Thymus (tissue), 11 donors: ENCODE measurements at regions not wholly inside any gene's neighbourhood (a gene's known extent, or its start where the extent isn't known, plus 50 kb on each side); places are given as distances from the start of the nearest gene placed in this dataset.
A peak's percentile ranks its signal among the peaks of the same experiment; 100 is the strongest.
"Not testable (repeated sequence)": the region's sequence is repeated elsewhere in the genome, so short reads cannot be mapped to it uniquely, and the experiment has no call there.

Experiments used
- DNase-seq, 9 donors: peaks; one replicate each; pipeline ENCODE4 v3.0.0-alpha.2; 2013; ENCODE audit warnings: low spot score in 9 of 9, low read depth in 6 of 9, missing footprints in 1 of 9
- H3K27ac ChIP-seq, 2 donors: one replicate each; pipeline ENCODE4 v1.5.1; 2013; ENCODE audit warnings: control low read depth in 1 of 2, low read depth in 1 of 2, low read length in 1 of 2, mild to moderate bottlenecking in 1 of 2, moderate library complexity in 1 of 2
- H3K27me3 ChIP-seq, 2 donors: one replicate each; pipeline ENCODE4 v1.5.1; 2013; ENCODE audit warnings: low read length in 1 of 2; ENCODE audit not compliant: control insufficient read depth in 2 of 2, insufficient read depth in 1 of 2
- H3K36me3 ChIP-seq, 2 donors: one replicate each; pipeline ENCODE4 v1.5.1; 2013; ENCODE audit warnings: low read length in 1 of 2, mild to moderate bottlenecking in 1 of 2, moderate library complexity in 1 of 2; ENCODE audit not compliant: control insufficient read depth in 2 of 2, insufficient read depth in 2 of 2
- H3K4me1 ChIP-seq, 2 donors: one replicate each; pipeline ENCODE4 v1.5.1; 2013; ENCODE audit warnings: low read length in 2 of 2; ENCODE audit not compliant: control insufficient read depth in 2 of 2, insufficient read depth in 2 of 2
- H3K4me3 ChIP-seq, 2 donors: one replicate each; pipeline ENCODE4 v1.5.1; 2013; ENCODE audit warnings: low read length in 2 of 2, control low read depth in 1 of 2, mild to moderate bottlenecking in 1 of 2
- H3K9me3 ChIP-seq, 2 donors: one replicate each; pipeline ENCODE4 v1.5.1; 2013; ENCODE audit warnings: low read length in 1 of 2, mild to moderate bottlenecking in 1 of 2; ENCODE audit not compliant: control insufficient read depth in 2 of 2, insufficient read depth in 1 of 2
- WGBS: extraction: QIAGEN DNeasy Blood & Tissue Kit; methylation state at CpG from one replicate; pipeline ENCODE4 v1.1.7; 2013; 5-methylcytosine and 5-hydroxymethylcytosine counted together
- donor health status: healthy.

DNA sequence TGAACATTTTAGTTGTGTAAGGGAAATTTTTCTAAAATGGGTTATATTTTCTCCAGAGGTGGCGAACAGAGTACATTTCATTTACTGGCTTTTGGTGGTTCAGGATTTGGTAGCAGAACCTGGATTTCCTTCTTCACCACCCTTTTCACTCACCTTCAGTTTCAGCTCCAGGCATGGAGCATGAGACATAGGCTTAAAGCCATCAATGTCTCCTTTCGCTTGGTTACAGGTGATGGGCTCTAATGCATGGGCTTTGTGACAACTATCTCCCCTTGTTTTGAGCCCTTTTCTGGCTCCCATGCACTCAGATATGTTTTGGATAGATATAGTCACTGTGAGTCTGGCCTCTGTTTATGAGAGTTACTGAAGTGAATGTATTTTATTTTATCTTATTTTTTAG, 96.6 kb upstream of the ANKRD28 start:
- Histone ChIP-seq H3K4me3 (no peak overlapping the region), H3K4me1 (peaks cover 0 to 11% of the 10 kb centered on the region in 2 donors), H3K27me3 (no peaks in the 10 kb centered on the region), H3K27ac (peak overlapping the region; percentile 72 to 75), H3K9me3 (no peaks in the 10 kb centered on the region), H3K36me3 (no peaks in the 10 kb centered on the region)
- WGBS, result 97% methylated on average over 2 of the region's 2 CpGs
- no peak for DNase-seq

DNA sequence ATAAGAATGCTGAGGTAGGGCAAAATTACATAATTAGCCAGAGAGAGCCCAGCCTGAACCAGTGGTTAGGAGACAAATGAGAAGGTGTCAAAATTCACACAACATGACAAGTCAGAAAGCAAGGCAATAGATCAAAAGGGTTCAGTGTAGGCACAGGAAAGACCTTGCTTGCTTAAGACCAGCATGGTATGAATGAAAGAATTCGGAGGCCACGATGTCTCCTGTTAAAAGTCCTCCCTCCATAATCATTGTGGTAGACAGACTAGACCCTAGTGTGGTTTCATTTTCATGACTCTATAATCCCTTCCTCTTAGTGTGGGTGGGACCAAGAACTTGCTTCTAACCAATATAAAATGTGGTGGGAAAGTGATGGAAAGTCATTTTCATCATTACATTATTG, 98.7 kb upstream of the ANKRD28 start:
- Histone ChIP-seq H3K36me3 (no peaks in the 10 kb centered on the region), H3K4me1 (peaks cover 0 to 11% of the 10 kb centered on the region in 2 donors), H3K27ac (peak overlapping the region in 1 of 2 donors; percentile 2), H3K4me3 (no peak overlapping the region), H3K9me3 (no peaks in the 10 kb centered on the region), H3K27me3 (no peaks in the 10 kb centered on the region)
- 94% methylated on average over 2 of the region's 2 CpGs for WGBS
- no peak for DNase-seq

DNA sequence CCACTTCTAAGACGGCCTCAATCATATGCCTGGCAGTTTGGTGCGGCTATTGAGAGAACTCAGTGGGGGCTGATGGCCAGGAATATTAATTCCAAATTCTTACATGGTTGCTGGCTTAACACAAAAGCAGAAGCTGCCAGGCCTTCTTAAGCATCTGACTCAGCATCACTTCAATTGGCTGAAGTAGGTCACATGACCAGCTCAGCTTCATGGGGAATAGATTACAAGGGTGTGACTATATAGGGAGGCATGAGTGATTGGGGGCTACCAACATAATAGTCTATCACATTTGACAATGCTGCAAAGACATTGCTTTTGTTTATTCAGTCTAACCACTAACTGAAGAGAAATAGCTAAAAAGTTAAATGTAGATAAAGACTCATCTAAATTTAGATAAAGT, 101.6 kb upstream of the ANKRD28 start:
- H3K4me1 ChIP-seq, result peaks cover 0 to 3% of the 10 kb centered on the region in 2 donors
- no peak for DNase-seq
- no peaks in the 10 kb centered on the region for H3K36me3 ChIP-seq
- no peak overlapping the region for H3K4me3 ChIP-seq
- H3K9me3 ChIP-seq, result no peaks in the 10 kb centered on the region
- no peak overlapping the region for H3K27ac ChIP-seq
- H3K27me3 ChIP-seq, result no peaks in the 10 kb centered on the region
- 96% methylated on average over 2 of the region's 2 CpGs for WGBS

DNA sequence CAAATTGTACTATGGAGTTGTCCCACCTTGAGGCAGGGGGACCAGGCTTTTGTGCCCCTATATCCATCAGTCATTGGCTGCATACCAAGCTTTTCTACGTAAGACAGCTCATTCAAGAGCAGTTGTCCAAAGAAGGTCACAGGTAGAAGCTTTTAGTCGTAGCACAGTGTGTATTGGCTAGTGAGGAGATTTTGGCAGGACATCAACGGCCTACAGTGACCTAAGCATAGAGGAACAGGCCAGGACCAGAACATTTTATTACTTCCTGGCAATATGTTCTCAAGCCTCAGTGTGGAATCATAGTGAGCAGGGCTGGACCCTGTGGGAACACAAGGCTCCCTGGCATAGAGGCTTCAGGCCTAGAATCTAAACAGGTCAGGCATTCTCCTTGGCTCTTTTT, 105.4 kb upstream of the ANKRD28 start:
- H3K4me1 ChIP-seq, result peaks cover 0 to under 1% of the 10 kb centered on the region in 2 donors
- no peaks in the 10 kb centered on the region for H3K9me3 ChIP-seq
- H3K27me3 ChIP-seq, result no peaks in the 10 kb centered on the region
- 94% methylated on average over 3 of the region's 3 CpGs for WGBS
- H3K36me3 ChIP-seq, result no peaks in the 10 kb centered on the region
- DNase-seq, result no peak
- H3K4me3 ChIP-seq, result no peak overlapping the region
- no peak overlapping the region for H3K27ac ChIP-seq

DNA sequence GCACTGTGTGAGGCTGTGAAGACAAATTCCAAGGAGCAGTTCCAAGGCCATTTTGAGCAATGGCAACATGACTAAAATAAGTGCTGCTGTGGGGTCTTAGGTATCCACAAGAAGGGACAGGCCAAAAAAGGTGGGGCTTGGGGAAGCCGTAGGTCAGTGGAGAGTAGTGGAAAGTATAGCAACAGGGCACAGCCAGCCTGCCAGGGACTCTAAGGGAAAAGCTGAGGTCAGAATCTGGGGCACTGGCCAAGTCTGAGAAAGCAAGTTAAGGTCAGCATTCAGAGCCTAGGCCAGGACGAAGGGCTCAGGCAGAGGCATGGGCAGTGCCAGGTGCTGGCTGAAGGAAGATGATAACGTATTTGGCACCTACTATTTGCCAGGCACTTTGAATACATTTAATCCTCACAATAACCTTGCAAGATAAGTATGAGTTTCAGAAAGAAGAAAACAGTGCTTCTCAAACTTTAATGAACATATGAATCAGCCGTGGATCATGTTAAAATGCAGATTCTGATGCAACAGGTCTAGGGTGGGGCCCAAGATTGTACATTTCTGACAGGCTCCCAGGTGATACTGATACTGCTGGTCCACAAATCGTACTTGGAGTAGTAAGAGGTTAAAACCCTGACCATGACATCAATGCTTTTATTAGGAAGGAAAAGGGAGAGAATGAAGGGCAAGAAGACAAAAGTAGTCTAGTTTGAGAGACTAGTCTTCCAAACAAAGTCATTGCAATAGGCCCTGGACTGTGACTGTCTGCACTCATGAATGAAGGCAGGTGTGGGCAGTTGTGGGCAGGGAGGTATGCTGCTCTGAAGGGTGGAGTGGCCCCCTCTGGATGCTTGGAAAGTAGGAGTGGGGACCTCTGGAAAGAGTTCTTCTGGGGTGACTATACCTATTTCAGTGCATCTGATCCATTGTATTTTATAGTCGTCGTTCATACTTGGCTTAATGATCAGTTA, 106.3 kb upstream of the ANKRD28 start:
- WGBS, result 94% methylated on average over 7 of the region's 7 CpGs
- Histone ChIP-seq H3K27ac (no peak overlapping the region), H3K9me3 (no peaks in the 10 kb centered on the region), H3K36me3 (no peaks in the 10 kb centered on the region), H3K4me3 (no peak overlapping the region), H3K4me1 (no peaks in the 10 kb centered on the region), H3K27me3 (no peaks in the 10 kb centered on the region)
- no peak for DNase-seq

DNA sequence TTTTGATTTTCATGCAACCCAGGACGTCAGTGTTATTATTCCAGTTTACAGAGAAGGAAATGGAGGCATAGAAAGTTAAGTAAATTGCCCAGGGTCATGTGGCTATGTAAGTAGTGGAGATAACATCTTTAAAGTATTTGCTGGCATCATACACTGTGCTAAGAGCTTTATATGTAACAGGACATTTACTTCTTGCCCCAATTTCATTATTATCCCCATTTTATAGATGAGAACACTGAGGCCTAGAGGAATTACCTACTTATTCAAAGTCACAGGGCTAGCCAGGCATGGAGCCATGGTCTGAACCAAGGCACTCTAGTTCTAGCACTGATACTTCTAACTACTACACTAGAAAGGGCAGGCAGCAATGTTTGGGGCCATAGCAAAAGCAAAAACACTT, 107.3 kb upstream of the ANKRD28 start:
- H3K27ac ChIP-seq, result no peak overlapping the region
- H3K36me3 ChIP-seq, result no peaks in the 10 kb centered on the region
- no peak overlapping the region for H3K4me3 ChIP-seq
- H3K9me3 ChIP-seq, result no peaks in the 10 kb centered on the region
- 89% methylated on average over 1 of the region's 1 CpG for WGBS
- no peak for DNase-seq
- no peaks in the 10 kb centered on the region for H3K4me1 ChIP-seq
- H3K27me3 ChIP-seq, result no peaks in the 10 kb centered on the region

DNA sequence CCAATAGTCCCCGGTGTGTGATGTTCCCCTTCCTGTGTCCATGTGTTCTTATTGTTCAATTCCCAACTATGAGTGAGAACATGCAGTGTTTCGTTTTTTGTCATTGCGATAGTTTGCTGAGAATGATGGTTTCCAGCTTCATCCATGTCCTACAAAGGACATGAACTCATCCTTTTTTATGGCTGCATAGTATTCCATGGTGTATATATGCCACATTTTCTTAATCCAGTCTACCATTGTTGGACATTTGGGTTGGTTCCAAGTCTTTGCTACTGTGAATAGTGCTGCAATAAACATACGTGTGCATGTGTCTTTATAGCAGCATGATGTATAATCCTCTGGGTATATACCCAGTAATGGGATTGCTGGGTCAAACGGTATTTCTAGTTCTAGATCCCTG, 109.6 kb upstream of the ANKRD28 start:
- not testable (repeated sequence) for H3K27ac ChIP-seq, DNase-seq, H3K9me3 ChIP-seq, H3K27me3 ChIP-seq, H3K4me3 ChIP-seq, H3K36me3 ChIP-seq, H3K4me1 ChIP-seq
- WGBS, result 97% methylated on average over 5 of the region's 5 CpGs

DNA sequence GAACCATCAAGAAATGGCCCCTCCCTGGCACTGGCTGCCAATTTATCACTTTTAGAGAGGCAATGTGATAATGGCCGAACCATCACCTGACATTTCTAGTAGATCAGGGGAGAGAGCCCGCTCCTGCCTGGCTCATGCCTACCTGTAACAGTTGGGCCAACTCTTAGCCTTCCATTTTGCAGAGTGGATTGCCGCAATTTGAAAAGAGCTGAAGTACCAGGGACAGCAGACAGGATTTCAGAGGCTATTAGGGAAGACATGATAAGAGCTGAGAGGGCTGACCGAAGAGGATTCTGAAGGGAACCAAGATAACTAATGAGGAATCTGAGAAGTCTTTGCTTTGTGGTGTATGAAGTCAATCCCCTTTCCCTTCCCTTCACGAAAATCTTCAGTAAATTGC, 121.2 kb upstream of the ANKRD28 start:
- Histone ChIP-seq H3K36me3 (no peaks in the 10 kb centered on the region), H3K9me3 (no peaks in the 10 kb centered on the region), H3K27me3 (no peaks in the 10 kb centered on the region), H3K27ac (no peak overlapping the region), H3K4me1 (no peaks in the 10 kb centered on the region), H3K4me3 (no peak overlapping the region)
- WGBS, result 96% methylated on average over 5 of the region's 5 CpGs
- DNase-seq, result no peak

DNA sequence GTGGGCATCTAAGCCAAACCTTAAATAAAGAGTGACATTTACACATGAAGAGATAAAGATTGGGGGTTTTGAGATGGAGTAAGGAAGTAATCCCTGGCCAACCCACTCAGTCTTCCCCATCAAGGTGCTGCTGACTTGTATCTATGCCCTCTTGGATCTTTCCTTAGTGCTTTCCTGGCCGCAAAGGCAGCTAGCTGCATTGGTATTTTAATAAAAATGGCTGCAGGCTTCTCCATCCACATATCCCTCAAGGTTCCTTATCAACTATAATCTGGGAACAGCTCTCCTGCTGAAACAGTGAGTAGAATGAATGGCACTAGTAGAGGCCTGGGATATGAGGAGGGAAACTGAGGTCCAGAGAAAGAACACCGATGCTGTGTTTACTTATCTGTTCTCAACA, 122.2 kb upstream of the ANKRD28 start:
- H3K4me3 ChIP-seq, result no peak overlapping the region
- no peaks in the 10 kb centered on the region for H3K9me3 ChIP-seq
- H3K4me1 ChIP-seq, result no peaks in the 10 kb centered on the region
- DNase-seq, result no peak
- 97% methylated on average over 2 of the region's 2 CpGs for WGBS
- no peaks in the 10 kb centered on the region for H3K36me3 ChIP-seq
- H3K27ac ChIP-seq, result no peak overlapping the region
- H3K27me3 ChIP-seq, result no peaks in the 10 kb centered on the region
